ENCODE measurements at regions not wholly inside any gene's neighbourhood (a gene's known extent, or its start where the extent isn't known, plus 50 kb on each side); places are given as distances from the start of the nearest gene placed in this dataset.

- Histone ChIP-seq H3K36me3 (ENCODE audit: control insufficient read depth, insufficient read depth, low read length) (no peaks in the 10 kb centered on the region), H2AFZ (ENCODE audit: low read depth, low read length) (no peak overlapping the region), H3K4me3 (no peak overlapping the region), H3K9ac (ENCODE audit: insufficient read depth in 1 of 2, low read depth in 2 of 2, low read length in 2 of 2) (no peak overlapping the region), H3K9me3 (replicated peaks; ENCODE audit: control insufficient read depth, insufficient read depth, low read depth, low read length) (no peaks in the 10 kb centered on the region), H3K79me2 (ENCODE audit: control insufficient read depth, insufficient read depth, low read length) (no peaks in the 10 kb centered on the region), H3K4me2 (ENCODE audit: insufficient read depth, low read length) (no peak overlapping the region), H3K27ac (ENCODE audit: extremely low read depth, low read depth, low read length) (no peak overlapping the region), H4K20me1 (replicated peaks; ENCODE audit: control insufficient read depth, insufficient read depth, low read length) (no peaks in the 10 kb centered on the region), H3K4me1 (replicated peaks in 1 of 2; ENCODE audit: control insufficient read depth in 2 of 2, insufficient read depth in 2 of 2, low read length in 2 of 2) (no peaks in the 10 kb centered on the region), H3K9me1 (ENCODE audit: control insufficient read depth, insufficient read depth, low read length) (no peaks in the 10 kb centered on the region), H3K27me3 (ENCODE audit: control insufficient read depth in 2 of 2, insufficient read depth in 2 of 2, low read length in 2 of 2) (no peaks in the 10 kb centered on the region; a peak in 1 of 5 replicates)
- in situ Hi-C loops (cut with MboI) (no loop called here), intact Hi-C loops (cut with micrococcal nuclease) (no loop called here)
- 0% methylated on average over 3 of the region's 4 CpGs for WGBS (ENCODE audit: insufficient coverage, low coverage, missing lambda C conversion rate)
- POLR2A ChIA-PET: no interaction called here
- TF ChIP-seq ZBTB40 (IDR thresholded peaks at IDR 0.05): no peak
- TF ChIP-seq ZBTB40 (CRISPR knock-in tag; IDR thresholded peaks at IDR 0.05): no peak
- TF ChIP-seq POLR2B (IDR thresholded peaks at IDR 0.05; ENCODE audit: low read depth, partially characterized antibody): no peak
- no peak for TF ChIP-seq HDGF (IDR thresholded peaks at IDR 0.05)
- TF ChIP-seq IRF9 (tag; IDR thresholded peaks at IDR 0.05): no peak
- TF ChIP-seq TRIM24 (IDR thresholded peaks at IDR 0.05): no peak
- no peak for TF ChIP-seq RNF219 (CRISPR knock-in tag; IDR thresholded peaks at IDR 0.05)
- no peak for TF ChIP-seq MLLT1 (IDR thresholded peaks at IDR 0.05)
- FAIRE-seq (no peak), ATAC-seq (no peak), DNase-seq (ENCODE audit: extremely low read depth in 1 of 4, low spot score in 3 of 4) (no peak)
- CTCF ChIA-PET (ENCODE audit: low intra/inter-chr PET ratio): no interaction called here
- no TSS peak for BruUV-seq (replicated peaks)
Observed at GRCh38 chr10:16304311-16304710, 132.5 kb upstream of the PTER start.
